ENCODE measurements at regions not wholly inside any gene's neighbourhood (a gene's known extent, or its start where the extent isn't known, plus 50 kb on each side); places are given as distances from the start of the nearest gene placed in this dataset.

- TF ChIP-seq CTCF (IDR thresholded peaks at IDR 0.05 in 8 of 11, conservative IDR thresholded peaks at IDR 0.05 in 3 of 11) (no peak), POLR2AphosphoS5 (IDR thresholded peaks at IDR 0.05) (no peak), POLR2A (IDR thresholded peaks at IDR 0.05) (no peak)
Observed at GRCh38 chr16:73605309-73605708, 557.4 kb upstream of the ZFHX3 start.

Data from spleen (tissue), 7 donors.